OCI-LY1 (cell line): ENCODE measurements at regions not wholly inside any gene's neighbourhood (a gene's known extent, or its start where the extent isn't known, plus 50 kb on each side); places are given as distances from the start of the nearest gene placed in this dataset.

Source experiments
- H2AFZ ChIP-seq: fragments of 200-600 bp; sonication (generic), shearing (Covaris generic); 2 replicates; pipeline ENCODE4 v1.6.0; 2014; ENCODE audit warnings: antibody characterized with exemption, mild to moderate bottlenecking, low read length
- H3F3A ChIP-seq: fragments of 200-600 bp; sonication (generic), shearing (Covaris generic); 2 replicates; pipeline ENCODE4 v1.6.0; 2014; ENCODE audit warnings: mild to moderate bottlenecking, antibody characterized with exemption, low read length, moderate library complexity; ENCODE audit not compliant: insufficient read depth
- H3K27ac ChIP-seq: fragments of 200-600 bp; sonication (generic); 2 replicates; pipeline ENCODE4 v1.5.1; 2014; ENCODE audit warnings: low read length, mixed run types, mild to moderate bottlenecking, low read depth; ENCODE audit not compliant: poor library complexity, severe bottlenecking
- H3K27me3 ChIP-seq: fragments of 200-600 bp; sonication (generic); 2 replicates; pipeline ENCODE4 v1.6.0; 2014; ENCODE audit warnings: antibody characterized with exemption, mild to moderate bottlenecking, low read length, moderate library complexity; ENCODE audit not compliant: insufficient read depth
- H3K36me3 ChIP-seq: fragments of 200-600 bp; sonication (generic); 2 replicates; pipeline ENCODE4 v1.6.1; 2014; ENCODE audit warnings: mild to moderate bottlenecking, antibody characterized with exemption, low read length, moderate library complexity, mixed read lengths; ENCODE audit not compliant: insufficient read depth
- H3K4me1 ChIP-seq: fragments of 200-600 bp; sonication (generic); 2 replicates; pipeline ENCODE4 v1.5.1; 2014; ENCODE audit warnings: mild to moderate bottlenecking, low read length, moderate library complexity; ENCODE audit not compliant: insufficient read depth, severe bottlenecking
- H3K4me2 ChIP-seq: fragments of 200-600 bp; sonication (generic), shearing (Covaris generic); 2 replicates; pipeline ENCODE4 v1.6.1; 2014; ENCODE audit warnings: low read length
- H3K4me3 ChIP-seq: fragments of 200-600 bp; sonication (generic); 2 replicates; pipeline ENCODE4 v1.5.1; 2014; ENCODE audit warnings: low read length, low read depth, mild to moderate bottlenecking, mixed read lengths; ENCODE audit not compliant: poor library complexity, severe bottlenecking
- H3K79me2 ChIP-seq: fragments of 200-600 bp; shearing (Covaris generic); 2 replicates; pipeline ENCODE4 v1.6.1; 2016; ENCODE audit warnings: mixed run types, low read length, mixed read lengths; ENCODE audit not compliant: insufficient read depth
- H3K9ac ChIP-seq: fragments of 200-600 bp; sonication (generic), shearing (Covaris generic); 2 replicates; pipeline ENCODE4 v1.6.1; 2014; ENCODE audit warnings: mild to moderate bottlenecking, low read length, mixed read lengths
- H3K9me2 ChIP-seq: fragments of 200-600 bp; sonication (generic), shearing (Covaris generic); 2 replicates; pipeline ENCODE4 v1.6.1; 2014; ENCODE audit warnings: low read depth, mild to moderate bottlenecking, low read length, mixed read lengths
- H3K9me3 ChIP-seq: fragments of 200-600 bp; shearing (Covaris generic); 2 replicates; pipeline ENCODE4 v1.6.1; 2014; ENCODE audit warnings: low read length, mixed read lengths
- H4K20me1 ChIP-seq: fragments of 200-600 bp; sonication (generic), shearing (Covaris generic); 2 replicates; pipeline ENCODE4 v1.6.0; 2016; ENCODE audit warnings: mild to moderate bottlenecking, low read length; ENCODE audit not compliant: insufficient read depth
- EZH2 ChIP-seq: fragments of 200-600 bp; sonication (generic), shearing (Covaris generic); IDR thresholded peaks from 2 replicates; pipeline ENCODE4 v1.8.0; 2017; ENCODE audit warnings: borderline replicate concordance, mixed run types, mild to moderate bottlenecking, antibody characterized with exemption, low read length, moderate library complexity, mixed read lengths
- TF ChIP-seq, protein P1 (sequence below): fragments of 200-600 bp; sonication (generic), shearing (Covaris generic); IDR thresholded peaks from 2 replicates; pipeline ENCODE4 v1.5.1; 2017; ENCODE audit warnings: mild to moderate bottlenecking, antibody characterized with exemption, low read length, moderate library complexity, mixed read lengths

DNA sequence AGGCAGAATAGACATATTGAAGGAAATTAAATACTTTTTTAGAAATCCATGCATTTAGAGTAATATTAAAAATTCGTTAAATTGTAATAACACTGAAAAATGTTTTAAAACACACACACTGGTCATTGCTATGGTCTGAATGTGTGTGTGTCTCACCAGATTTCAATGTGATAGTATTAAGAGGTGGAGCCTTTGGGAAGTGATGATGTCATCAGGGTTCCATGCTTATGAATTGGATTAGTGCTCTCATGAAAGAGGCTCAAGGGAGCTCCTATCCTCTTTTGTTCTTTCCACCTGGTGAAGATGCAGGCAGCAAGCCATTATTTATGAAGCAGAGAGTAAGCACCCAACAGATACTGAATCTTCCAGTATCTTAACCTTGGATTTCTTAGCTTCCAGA is 441.8 kb downstream of the CDH2 start:
- no peaks in the 10 kb centered on the region for H3K9me3 ChIP-seq
- H3K9me2 ChIP-seq, result no peaks in the 10 kb centered on the region
- TF ChIP-seq, protein P1, sequence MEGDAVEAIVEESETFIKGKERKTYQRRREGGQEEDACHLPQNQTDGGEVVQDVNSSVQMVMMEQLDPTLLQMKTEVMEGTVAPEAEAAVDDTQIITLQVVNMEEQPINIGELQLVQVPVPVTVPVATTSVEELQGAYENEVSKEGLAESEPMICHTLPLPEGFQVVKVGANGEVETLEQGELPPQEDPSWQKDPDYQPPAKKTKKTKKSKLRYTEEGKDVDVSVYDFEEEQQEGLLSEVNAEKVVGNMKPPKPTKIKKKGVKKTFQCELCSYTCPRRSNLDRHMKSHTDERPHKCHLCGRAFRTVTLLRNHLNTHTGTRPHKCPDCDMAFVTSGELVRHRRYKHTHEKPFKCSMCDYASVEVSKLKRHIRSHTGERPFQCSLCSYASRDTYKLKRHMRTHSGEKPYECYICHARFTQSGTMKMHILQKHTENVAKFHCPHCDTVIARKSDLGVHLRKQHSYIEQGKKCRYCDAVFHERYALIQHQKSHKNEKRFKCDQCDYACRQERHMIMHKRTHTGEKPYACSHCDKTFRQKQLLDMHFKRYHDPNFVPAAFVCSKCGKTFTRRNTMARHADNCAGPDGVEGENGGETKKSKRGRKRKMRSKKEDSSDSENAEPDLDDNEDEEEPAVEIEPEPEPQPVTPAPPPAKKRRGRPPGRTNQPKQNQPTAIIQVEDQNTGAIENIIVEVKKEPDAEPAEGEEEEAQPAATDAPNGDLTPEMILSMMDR, result no peak
- no peak for TF ChIP-seq EZH2
- H3K36me3 ChIP-seq, result no peaks in the 10 kb centered on the region
- no peak overlapping the region for H2AFZ ChIP-seq
- no peak overlapping the region for H3K9ac ChIP-seq
- H3K79me2 ChIP-seq, result no peaks in the 10 kb centered on the region
- no peaks in the 10 kb centered on the region for H3K27me3 ChIP-seq
- no peaks in the 10 kb centered on the region for H3F3A ChIP-seq
- no peak overlapping the region for H3K4me3 ChIP-seq
- no peak overlapping the region for H3K27ac ChIP-seq
- no peaks in the 10 kb centered on the region for H3K4me1 ChIP-seq
- no peak overlapping the region for H3K4me2 ChIP-seq
- H4K20me1 ChIP-seq, result no peaks in the 10 kb centered on the region

DNA sequence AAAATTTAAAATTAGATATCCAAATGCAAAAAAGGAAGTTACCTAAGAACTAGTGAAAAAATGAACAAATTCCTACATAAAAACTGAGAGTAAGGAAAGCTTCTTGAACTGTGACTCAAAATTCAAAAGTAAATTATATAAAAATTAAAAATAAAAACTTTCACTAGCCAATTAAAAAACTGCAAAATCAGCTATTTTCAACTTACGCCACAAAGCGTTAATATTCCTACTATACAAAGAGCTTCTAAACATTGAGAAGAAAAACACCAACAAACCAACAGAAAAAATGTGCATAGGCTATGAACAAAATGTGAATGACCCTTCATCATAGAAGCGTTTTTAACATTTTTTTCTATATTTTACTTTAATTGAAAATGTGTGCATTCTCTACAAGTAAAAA is 445.7 kb downstream of the CDH2 start:
- no peaks in the 10 kb centered on the region for H3F3A ChIP-seq
- no peak overlapping the region for H2AFZ ChIP-seq
- H3K9ac ChIP-seq, result no peak overlapping the region
- no peak overlapping the region for H3K4me3 ChIP-seq
- H3K4me1 ChIP-seq, result no peaks in the 10 kb centered on the region
- H3K36me3 ChIP-seq, result no peaks in the 10 kb centered on the region
- no peak overlapping the region for H3K4me2 ChIP-seq
- no peaks in the 10 kb centered on the region for H3K27me3 ChIP-seq
- H3K9me3 ChIP-seq, result peaks cover 3% of the 10 kb centered on the region; the same call in 1 of the 2 replicates
- TF ChIP-seq EZH2, result no peak
- TF ChIP-seq, protein P1, result no peak
- no peak overlapping the region for H3K27ac ChIP-seq
- no peaks in the 10 kb centered on the region for H3K9me2 ChIP-seq
- no peaks in the 10 kb centered on the region for H4K20me1 ChIP-seq
- no peaks in the 10 kb centered on the region for H3K79me2 ChIP-seq

DNA sequence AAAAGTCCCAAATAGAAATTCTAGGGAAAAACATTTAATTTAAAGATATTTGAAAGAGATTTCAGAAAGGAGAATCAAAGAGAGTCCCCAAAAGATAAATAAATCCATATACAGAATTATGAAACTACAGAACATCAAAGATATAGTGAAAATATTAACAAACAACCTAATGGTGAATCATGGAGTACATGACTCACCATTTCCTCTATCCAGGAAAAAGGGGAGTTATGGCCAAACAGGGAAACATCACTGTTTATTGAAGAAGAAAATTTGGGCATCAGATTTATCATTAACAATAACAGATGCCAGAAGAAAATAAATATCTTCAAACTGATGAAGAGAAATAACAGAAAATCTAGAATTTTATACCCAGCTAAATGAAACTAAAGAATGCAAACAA is 448.3 kb downstream of the CDH2 start:
- Histone ChIP-seq H4K20me1 (no peaks in the 10 kb centered on the region), H3K36me3 (no peaks in the 10 kb centered on the region), H3K9me2 (no peaks in the 10 kb centered on the region), H3K9ac (no peak overlapping the region), H3F3A (no peaks in the 10 kb centered on the region), H3K79me2 (no peaks in the 10 kb centered on the region), H3K9me3 (peaks cover 3% of the 10 kb centered on the region; the same call in 1 of the 2 replicates), H3K4me3 (no peak overlapping the region), H3K27ac (no peak overlapping the region), H3K27me3 (no peaks in the 10 kb centered on the region), H3K4me2 (no peak overlapping the region), H3K4me1 (no peaks in the 10 kb centered on the region), H2AFZ (no peak overlapping the region)
- no peak for TF ChIP-seq EZH2
- TF ChIP-seq, protein P1, result no peak
